ENCODE measurements at regions not wholly inside any gene's neighbourhood (a gene's known extent, or its start where the extent isn't known, plus 50 kb on each side); places are given as distances from the start of the nearest gene placed in this dataset.

- Mint-ChIP-seq H3K9me3 (peaks cover 0 to 17% (median 5%) of the 10 kb centered on the region in 7 donors), H3K27me3 (ENCODE audit: low read depth in 3 of 3) (peaks cover 2 to 7% (median 3%) of the 10 kb centered on the region in 3 donors), H3K27ac (no peak overlapping the region), H3K4me3 (no peak overlapping the region), H3K36me3 (no peaks in the 10 kb centered on the region), H3K4me1 (no peaks in the 10 kb centered on the region)
- Histone ChIP-seq H3K79me2 (ENCODE audit: insufficient read depth, low read length) (no peaks in the 10 kb centered on the region), H3K4me3 (replicated peaks in 1 of 3; ENCODE audit: low read depth in 2 of 3, low read length in 3 of 3) (no peak overlapping the region), H4K20me1 (ENCODE audit: insufficient read depth, low read length) (no peaks in the 10 kb centered on the region), H3K4me2 (replicated peaks; ENCODE audit: extremely low read depth, low read length, poor library complexity, severe bottlenecking) (no peak overlapping the region), H3K27me3 (ENCODE audit: control insufficient read depth in 2 of 2, insufficient read depth in 2 of 2, low read length in 2 of 2) (no peaks in the 10 kb centered on the region), H3K9me3 (replicated peaks in 1 of 2; ENCODE audit: control insufficient read depth in 1 of 2, insufficient read depth in 1 of 2, low read length in 2 of 2) (peaks cover 5 to 9% of the 10 kb centered on the region in 2 donors), H3K4me1 (ENCODE audit: control insufficient read depth in 1 of 2, insufficient read depth in 2 of 2, low read length in 2 of 2) (no peaks in the 10 kb centered on the region), H3K9ac (ENCODE audit: insufficient read depth, low read length, poor library complexity, severe bottlenecking) (no peak overlapping the region), H2AFZ (ENCODE audit: insufficient read depth, low read depth, low read length, poor library complexity, severe bottlenecking) (no peak overlapping the region), H3K27ac (ENCODE audit: low read depth in 1 of 2, low read length in 2 of 2) (no peak overlapping the region), H3K36me3 (replicated peaks in 1 of 2; ENCODE audit: control insufficient read depth in 1 of 2, insufficient read depth in 2 of 2, low read length in 2 of 2) (no peaks in the 10 kb centered on the region)
- no peak for DNase-seq
- TF ChIP-seq, protein P1, sequence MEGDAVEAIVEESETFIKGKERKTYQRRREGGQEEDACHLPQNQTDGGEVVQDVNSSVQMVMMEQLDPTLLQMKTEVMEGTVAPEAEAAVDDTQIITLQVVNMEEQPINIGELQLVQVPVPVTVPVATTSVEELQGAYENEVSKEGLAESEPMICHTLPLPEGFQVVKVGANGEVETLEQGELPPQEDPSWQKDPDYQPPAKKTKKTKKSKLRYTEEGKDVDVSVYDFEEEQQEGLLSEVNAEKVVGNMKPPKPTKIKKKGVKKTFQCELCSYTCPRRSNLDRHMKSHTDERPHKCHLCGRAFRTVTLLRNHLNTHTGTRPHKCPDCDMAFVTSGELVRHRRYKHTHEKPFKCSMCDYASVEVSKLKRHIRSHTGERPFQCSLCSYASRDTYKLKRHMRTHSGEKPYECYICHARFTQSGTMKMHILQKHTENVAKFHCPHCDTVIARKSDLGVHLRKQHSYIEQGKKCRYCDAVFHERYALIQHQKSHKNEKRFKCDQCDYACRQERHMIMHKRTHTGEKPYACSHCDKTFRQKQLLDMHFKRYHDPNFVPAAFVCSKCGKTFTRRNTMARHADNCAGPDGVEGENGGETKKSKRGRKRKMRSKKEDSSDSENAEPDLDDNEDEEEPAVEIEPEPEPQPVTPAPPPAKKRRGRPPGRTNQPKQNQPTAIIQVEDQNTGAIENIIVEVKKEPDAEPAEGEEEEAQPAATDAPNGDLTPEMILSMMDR (IDR thresholded peaks at IDR 0.05): no peak
- no CpG with 5 or more reads among the region's 2 CpGs for WGBS (ENCODE audit: insufficient coverage)
- intact Hi-C loops (cut with micrococcal nuclease): no loop called here
Observed at GRCh38 chr11:113626736-113627135, 79.4 kb downstream of the TMPRSS5 start.

- Histone ChIP-seq H3K9ac (ENCODE audit: insufficient read depth, low read length, poor library complexity, severe bottlenecking) (no peak overlapping the region), H3K79me2 (ENCODE audit: insufficient read depth, low read length) (no peaks in the 10 kb centered on the region), H2AFZ (ENCODE audit: insufficient read depth, low read depth, low read length, poor library complexity, severe bottlenecking) (no peak overlapping the region), H3K4me2 (replicated peaks; ENCODE audit: extremely low read depth, low read length, poor library complexity, severe bottlenecking) (no peak overlapping the region), H3K4me3 (replicated peaks in 1 of 3; ENCODE audit: low read depth in 2 of 3, low read length in 3 of 3) (no peak overlapping the region), H4K20me1 (ENCODE audit: insufficient read depth, low read length) (no peaks in the 10 kb centered on the region), H3K27ac (ENCODE audit: low read depth in 1 of 2, low read length in 2 of 2) (no peak overlapping the region), H3K9me3 (replicated peaks in 1 of 2; ENCODE audit: control insufficient read depth in 1 of 2, insufficient read depth in 1 of 2, low read length in 2 of 2) (peaks cover 9% of the 10 kb centered on the region in 2 donors), H3K27me3 (ENCODE audit: control insufficient read depth in 2 of 2, insufficient read depth in 2 of 2, low read length in 2 of 2) (no peaks in the 10 kb centered on the region), H3K4me1 (ENCODE audit: control insufficient read depth in 1 of 2, insufficient read depth in 2 of 2, low read length in 2 of 2) (no peaks in the 10 kb centered on the region), H3K36me3 (replicated peaks in 1 of 2; ENCODE audit: control insufficient read depth in 1 of 2, insufficient read depth in 2 of 2, low read length in 2 of 2) (no peaks in the 10 kb centered on the region)
- TF ChIP-seq, protein P1 (IDR thresholded peaks at IDR 0.05): no peak
- Mint-ChIP-seq H3K36me3 (no peaks in the 10 kb centered on the region), H3K4me3 (no peak overlapping the region), H3K9me3 (peaks cover 0 to 14% (median 5%) of the 10 kb centered on the region in 7 donors), H3K4me1 (no peaks in the 10 kb centered on the region), H3K27me3 (ENCODE audit: low read depth in 3 of 3) (peaks cover 0 to 3% (median 0%) of the 10 kb centered on the region in 3 donors), H3K27ac (no peak overlapping the region)
- no peak for DNase-seq
- intact Hi-C loops (cut with micrococcal nuclease): no loop called here
- WGBS (ENCODE audit: insufficient coverage): no CpG with 5 or more reads among the region's 1 CpG
Observed at GRCh38 chr11:113623114-113623513, 83.0 kb downstream of the TMPRSS5 start.
